Activated effector memory CD4-positive, alpha-beta T cell treated with Interleukin-2 at 50 U/mL for 16 hours (primary cell): ENCODE measurements at regions not wholly inside any gene's neighbourhood (a gene's known extent, or its start where the extent isn't known, plus 50 kb on each side); places are given as distances from the start of the nearest gene placed in this dataset.
"Not testable (repeated sequence)": the region's sequence is repeated elsewhere in the genome, so short reads cannot be mapped to it uniquely, and the experiment has no call there.

Source experiments
- DNase-seq: peaks from one replicate; pipeline ENCODE4 v3.0.0-alpha.2; 2020

- no peak for DNase-seq
These were observed 206.6 kb downstream of the SPRY1 start for GRCh38 chr4:123603165-123603564.

GRCh38 chr4:123605797-123606196 lies 209.2 kb downstream of the SPRY1 start:
- DNase-seq = not testable (repeated sequence)

- DNase-seq = no peak
These were observed 209.7 kb downstream of the SPRY1 start for GRCh38 chr4:123606336-123606735.

GRCh38 chr4:123606946-123607542 lies 210.4 kb downstream of the SPRY1 start:
- DNase-seq = no peak

- no peak for DNase-seq
These were observed 213.2 kb downstream of the SPRY1 start for GRCh38 chr4:123609829-123610228.

- no peak for DNase-seq
These were observed 217.2 kb downstream of the SPRY1 start for GRCh38 chr4:123613586-123614344.

GRCh38 chr4:123615901-123616300 lies 219.3 kb downstream of the SPRY1 start:
- no peak for DNase-seq

- DNase-seq = no peak
These were observed 220.4 kb downstream of the SPRY1 start for GRCh38 chr4:123616951-123617461.

GRCh38 chr4:123617791-123618190 lies 221.2 kb downstream of the SPRY1 start:
- no peak for DNase-seq

GRCh38 chr4:123618606-123619005 lies 222.0 kb downstream of the SPRY1 start:
- DNase-seq = no peak

- DNase-seq = no peak
These were observed 222.7 kb downstream of the SPRY1 start for GRCh38 chr4:123619326-123619725.

GRCh38 chr4:123619895-123620294 lies 223.3 kb downstream of the SPRY1 start:
- DNase-seq = no peak

- no peak for DNase-seq
These were observed 224.6 kb downstream of the SPRY1 start for GRCh38 chr4:123621072-123621705.

- DNase-seq = no peak
These were observed 226.0 kb downstream of the SPRY1 start for GRCh38 chr4:123622572-123622971.

GRCh38 chr4:123623611-123624010 lies 227.0 kb downstream of the SPRY1 start:
- no peak for DNase-seq

GRCh38 chr4:123624959-123625358 lies 228.4 kb downstream of the SPRY1 start:
- no peak for DNase-seq

- no peak for DNase-seq
These were observed 231.7 kb downstream of the SPRY1 start for GRCh38 chr4:123628288-123628687.

GRCh38 chr4:123631786-123632692 lies 235.4 kb downstream of the SPRY1 start:
- DNase-seq = no peak

- no peak for DNase-seq
These were observed 236.1 kb downstream of the SPRY1 start for GRCh38 chr4:123632693-123633030.

- no peak for DNase-seq
These were observed 242.2 kb downstream of the SPRY1 start for GRCh38 chr4:123638834-123639233.

- DNase-seq = no peak
These were observed 243.7 kb downstream of the SPRY1 start for GRCh38 chr4:123640271-123640670.

- no peak for DNase-seq
These were observed 244.2 kb downstream of the SPRY1 start for GRCh38 chr4:123640824-123641223.

GRCh38 chr4:123643691-123644090 lies 247.1 kb downstream of the SPRY1 start:
- DNase-seq = no peak
